ENCODE measurements at regions not wholly inside any gene's neighbourhood (a gene's known extent, or its start where the extent isn't known, plus 50 kb on each side); places are given as distances from the start of the nearest gene placed in this dataset.
"Not testable (repeated sequence)": the region's sequence is repeated elsewhere in the genome, so short reads cannot be mapped to it uniquely, and the experiment has no call there.

DNA sequence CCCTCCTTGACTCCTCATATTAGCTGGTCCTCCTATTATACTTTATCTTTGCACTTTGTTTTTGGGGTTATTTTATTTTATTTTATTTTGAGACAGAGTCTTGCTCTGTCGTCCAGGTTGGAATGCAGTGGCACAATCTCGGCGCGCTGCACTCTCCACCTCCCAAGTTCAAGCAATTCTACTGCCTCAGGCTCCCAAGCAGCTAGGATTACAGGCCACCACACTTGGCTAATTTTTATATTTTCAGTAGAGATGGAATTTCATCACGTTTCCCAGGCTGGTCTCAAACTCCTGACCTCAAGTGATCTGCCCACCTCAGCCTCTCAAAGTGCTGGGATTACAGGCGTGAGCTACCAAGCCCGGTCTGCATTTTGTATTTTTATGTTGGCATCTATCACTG is 126.7 kb downstream of the FOXB1 start:
- no peak for DNase-seq (ENCODE audit: extremely low read depth in 1 of 2, low read depth in 1 of 2)

- no peak for DNase-seq (ENCODE audit: extremely low read depth in 1 of 2, low read depth in 1 of 2)
Measured at GRCh38 chr15:60134609-60135008, 130.5 kb downstream of the FOXB1 start.

GRCh38 chr15:60135961-60136360 is 131.8 kb downstream of the FOXB1 start:
- no peak for DNase-seq (ENCODE audit: extremely low read depth in 1 of 2, low read depth in 1 of 2)

- no peak for DNase-seq (ENCODE audit: extremely low read depth in 1 of 2, low read depth in 1 of 2)
Measured at GRCh38 chr15:60137711-60138396, 133.7 kb downstream of the FOXB1 start.

DNA sequence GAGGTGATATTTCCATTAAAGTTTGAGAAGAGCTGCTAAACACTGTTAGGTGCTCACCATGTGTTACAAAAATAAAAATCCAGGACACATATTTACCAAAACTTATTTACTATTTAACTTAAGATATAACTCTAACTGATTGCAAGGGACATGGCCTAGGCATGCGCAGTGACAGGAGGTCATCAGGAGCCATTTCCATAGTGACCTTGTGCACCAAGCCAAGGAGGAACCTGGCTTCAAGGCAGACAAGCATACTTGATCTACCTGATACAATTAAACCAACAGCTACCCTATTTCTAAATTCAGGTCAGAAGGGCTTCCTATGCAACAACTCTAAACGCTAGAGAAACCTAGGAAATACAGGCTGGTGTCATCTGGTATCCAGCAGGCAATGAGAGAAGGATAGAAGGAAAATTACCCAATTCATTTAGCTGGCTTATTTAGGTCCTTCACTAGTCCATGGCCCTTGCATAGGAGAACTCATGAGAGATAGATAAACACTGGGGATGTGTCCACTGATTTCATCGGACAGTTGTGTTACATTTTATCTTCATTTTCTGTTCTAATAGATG is 134.4 kb downstream of the FOXB1 start:
- DNase-seq (ENCODE audit: extremely low read depth in 1 of 2, low read depth in 1 of 2), result no peak

- no peak for DNase-seq (ENCODE audit: extremely low read depth in 1 of 2, low read depth in 1 of 2)
Measured at GRCh38 chr15:60152386-60152785, 148.3 kb downstream of the FOXB1 start.

DNA sequence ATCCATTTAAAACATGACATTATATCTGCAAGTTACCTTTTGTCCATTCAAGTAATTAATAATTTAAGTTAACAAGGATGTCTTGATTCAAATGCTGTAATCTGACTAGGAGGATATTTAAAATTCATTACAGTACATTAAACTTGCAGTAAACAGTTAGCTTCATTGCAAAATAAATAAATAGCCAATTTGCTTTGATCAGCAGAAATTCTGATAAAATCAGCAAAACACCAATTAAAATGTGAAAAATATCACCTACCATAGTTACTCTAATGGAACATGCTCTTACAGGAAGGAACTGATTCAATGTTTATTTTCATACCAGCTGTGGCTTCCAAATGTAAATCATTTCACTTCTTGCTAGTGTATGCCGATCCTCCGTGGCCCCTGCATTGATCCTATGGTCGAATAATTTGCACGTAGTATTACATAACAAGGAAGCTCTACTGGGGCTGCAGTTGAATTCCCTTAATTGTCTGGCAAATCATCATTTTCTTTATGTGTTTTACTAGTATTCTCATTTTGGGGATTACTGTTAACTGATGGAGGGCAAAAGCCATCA is 150.7 kb downstream of the FOXB1 start:
- no peak for DNase-seq (ENCODE audit: extremely low read depth in 1 of 2, low read depth in 1 of 2)

DNA sequence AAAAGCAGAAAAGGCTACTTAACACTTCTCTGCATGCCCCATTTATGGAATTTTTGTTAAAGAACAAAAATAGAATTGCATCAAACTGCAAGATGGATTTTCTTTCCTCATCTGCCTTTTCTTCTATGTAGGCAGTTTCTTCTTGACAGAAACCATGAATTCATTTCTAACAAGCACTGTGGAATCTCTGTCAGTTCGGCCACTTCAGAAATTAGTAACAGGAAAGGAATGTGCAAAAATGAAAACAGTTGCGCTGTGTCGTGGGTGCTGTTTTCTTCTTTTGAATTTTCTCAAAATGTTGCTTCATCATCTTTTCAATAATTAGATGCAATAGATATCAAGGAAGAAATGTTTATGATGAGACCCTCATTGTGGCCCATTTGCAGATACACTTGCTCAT is 151.6 kb downstream of the FOXB1 start:
- DNase-seq (ENCODE audit: extremely low read depth in 1 of 2, low read depth in 1 of 2), result no peak

GRCh38 chr15:60160909-60161308 is 156.8 kb downstream of the FOXB1 start:
- no peak for DNase-seq (ENCODE audit: extremely low read depth in 1 of 2, low read depth in 1 of 2)

- DNase-seq (ENCODE audit: extremely low read depth in 1 of 2, low read depth in 1 of 2), result no peak
Measured at GRCh38 chr15:60161704-60162103, 157.6 kb downstream of the FOXB1 start.

- no peak for DNase-seq (ENCODE audit: extremely low read depth in 1 of 2, low read depth in 1 of 2)
Measured at GRCh38 chr15:60162251-60162967, 158.3 kb downstream of the FOXB1 start.

- no peak for DNase-seq (ENCODE audit: extremely low read depth in 1 of 2, low read depth in 1 of 2)
Measured at GRCh38 chr15:60162968-60163355, 158.9 kb downstream of the FOXB1 start.

- DNase-seq (ENCODE audit: extremely low read depth in 1 of 2, low read depth in 1 of 2), result no peak
Measured at GRCh38 chr15:60165111-60165510, 161.0 kb downstream of the FOXB1 start.

DNA sequence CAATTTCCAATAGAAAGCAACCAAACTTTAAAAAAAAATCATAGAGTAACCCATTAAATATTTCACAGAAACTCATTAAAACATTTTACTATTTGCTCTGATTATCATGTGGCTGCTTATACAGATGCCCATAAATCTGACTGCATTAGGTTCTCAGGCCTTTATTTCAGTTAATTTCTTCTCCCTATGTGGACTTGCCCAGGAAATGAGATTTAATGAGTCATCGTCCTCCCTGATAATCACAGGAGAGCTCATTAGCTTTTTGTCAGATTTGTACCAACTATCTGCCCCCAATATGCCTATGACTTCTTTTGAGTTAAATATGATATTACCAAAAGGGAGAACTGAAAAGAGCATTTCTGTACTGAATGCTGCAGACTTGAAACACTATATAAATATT is 168.0 kb downstream of the FOXB1 start:
- no peak for DNase-seq (ENCODE audit: extremely low read depth in 1 of 2, low read depth in 1 of 2)

- no peak for DNase-seq (ENCODE audit: extremely low read depth in 1 of 2, low read depth in 1 of 2)
Measured at GRCh38 chr15:60179786-60180391, 175.8 kb downstream of the FOXB1 start.

DNA sequence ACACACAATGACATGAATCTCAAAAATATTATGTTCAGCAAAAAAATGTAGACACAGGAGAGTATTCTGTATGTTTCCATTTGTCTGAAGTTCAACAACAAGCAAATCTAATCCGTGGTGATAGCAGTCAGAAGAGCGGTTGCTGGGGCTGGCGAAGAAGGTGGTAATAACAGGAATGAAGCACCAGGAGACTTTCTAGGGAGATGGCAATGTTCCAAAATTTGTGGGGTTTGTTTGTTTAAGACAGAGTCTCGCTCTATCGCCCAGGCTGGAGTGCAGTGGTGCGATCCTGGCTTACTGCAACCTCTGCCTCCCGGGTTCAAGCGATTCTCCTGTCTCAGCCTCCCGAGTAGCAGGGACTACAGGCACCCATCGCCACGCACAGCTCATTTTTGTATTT is 177.8 kb downstream of the FOXB1 start:
- DNase-seq (ENCODE audit: extremely low read depth in 1 of 2, low read depth in 1 of 2), result not testable (repeated sequence)

DNA sequence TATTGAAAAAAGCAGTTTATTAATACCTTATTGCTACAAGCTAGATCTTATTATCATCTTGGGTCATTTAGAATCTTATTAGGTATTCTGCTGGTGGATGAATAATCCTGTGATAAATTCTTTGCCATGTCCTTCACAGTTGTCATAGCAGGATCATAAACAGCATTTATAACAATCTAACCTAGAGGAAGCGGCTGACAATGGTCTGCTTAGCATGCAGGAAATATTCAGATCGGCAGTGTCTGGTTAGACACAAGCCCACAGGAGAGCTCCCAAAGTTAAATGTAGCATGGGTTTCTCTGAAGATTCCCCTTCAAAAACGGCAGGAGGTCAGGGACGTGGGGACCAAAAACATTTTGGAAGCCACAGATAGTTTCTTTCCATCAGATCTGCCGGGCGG is 179.3 kb downstream of the FOXB1 start:
- no peak for DNase-seq (ENCODE audit: extremely low read depth in 1 of 2, low read depth in 1 of 2)

- DNase-seq (ENCODE audit: extremely low read depth in 1 of 2, low read depth in 1 of 2), result no peak
Measured at GRCh38 chr15:60184579-60184978, 180.5 kb downstream of the FOXB1 start.

- no peak for DNase-seq (ENCODE audit: extremely low read depth in 1 of 2, low read depth in 1 of 2)
Measured at GRCh38 chr15:60191016-60191415, 186.9 kb downstream of the FOXB1 start.

- no peak for DNase-seq (ENCODE audit: extremely low read depth in 1 of 2, low read depth in 1 of 2)
Measured at GRCh38 chr15:60191821-60192220, 187.7 kb downstream of the FOXB1 start.

GRCh38 chr15:60195611-60196010 is 191.5 kb downstream of the FOXB1 start:
- no peak for DNase-seq (ENCODE audit: extremely low read depth in 1 of 2, low read depth in 1 of 2)

Measured in stimulated activated CD8-positive, alpha-beta memory T cell treated with anti-CD3 and anti-CD28 coated beads, Interleukin-7, amount 100 ng/mL, for 48 hours (primary cell).